Gastrocnemius medialis (tissue), 4 donors: ENCODE measurements at regions not wholly inside any gene's neighbourhood (a gene's known extent, or its start where the extent isn't known, plus 50 kb on each side); places are given as distances from the start of the nearest gene placed in this dataset.

Source experiments
- CTCF ChIP-seq, 5 experiments: fragments of 450-650 bp in 3 of 5; fragments of 200-600 bp in 2 of 5; sonication (generic) in 2 of 5; IDR thresholded peaks in 4 of 5; conservative IDR thresholded peaks in 1 of 5; 1 replicate in 4 of 5; 2 replicates in 1 of 5; pipeline ENCODE4 v1.5.1; 2016 to 2019; ENCODE audit warnings: antibody characterized with exemption in 5 of 5, mild to moderate bottlenecking in 3 of 5, moderate library complexity in 3 of 5
- POLR2A ChIP-seq, 2 donors: fragments of 450-650 bp; IDR thresholded peaks; one replicate each; pipeline ENCODE4 v1.6.1; 2017; ENCODE audit warnings: antibody characterized with exemption in 2 of 2, mild to moderate bottlenecking in 2 of 2, moderate library complexity in 2 of 2

- TF ChIP-seq CTCF (IDR thresholded peaks at IDR 0.05 in 4 of 5, conservative IDR thresholded peaks at IDR 0.05 in 1 of 5): no peak
- no peak for TF ChIP-seq POLR2A (IDR thresholded peaks at IDR 0.05)
These were observed 678.1 kb upstream of the DPPA4 start for GRCh38 chr3:110015231-110015963.
